PC-9 (cell line): ENCODE measurements at regions not wholly inside any gene's neighbourhood (a gene's known extent, or its start where the extent isn't known, plus 50 kb on each side); places are given as distances from the start of the nearest gene placed in this dataset.
A peak's percentile ranks its signal among the peaks of the same experiment; 100 is the strongest.

Source experiments
- BruUV-seq: library from RNA; stranded (reverse); fragments of 400-500 nt; replicated peaks from 2 replicates; lab custom pipeline; 2021; lab: Mats Ljungman, UMichigan
- CTCF ChIA-PET: fragments of 300-600 bp; sonication (Branson Sonifier 250); formaldehyde crosslinking; loops from one replicate; lab custom pipeline; 2022; ENCODE audit warnings: antibody characterized with exemption; lab: Charles Lee
- POLR2A ChIA-PET: fragments of 300-600 bp; sonication (Branson Sonifier 250); formaldehyde crosslinking; loops from one replicate; lab custom pipeline; 2022; ENCODE audit warnings: antibody characterized with exemption; ENCODE audit not compliant: unreplicated experiment; lab: Charles Lee
- DNase-seq, 2 experiments: peaks; one replicate each; pipeline versions ENCODE4 v3.0.0 to v3.0.0-alpha.2; 2015 to 2022; ENCODE audit warnings: mixed read lengths in 1 of 2
- H2AFZ ChIP-seq: fragments of 200-600 bp; sonication (generic); 2 replicates; pipeline ENCODE4 v1.8.1; 2017; ENCODE audit warnings: antibody characterized with exemption
- H3F3A ChIP-seq: fragments of 200-600 bp; sonication (generic); 2 replicates; pipeline ENCODE4 v1.8.1; 2017; ENCODE audit warnings: antibody characterized with exemption, mild to moderate bottlenecking, low read depth; ENCODE audit not compliant: insufficient read depth
- H3K27ac ChIP-seq: fragments of 200-600 bp; sonication (generic); 2 replicates; pipeline ENCODE4 v1.6.1; 2016; ENCODE audit warnings: mixed run types
- H3K27me3 ChIP-seq: fragments of 200-600 bp; sonication (generic); 2 replicates; pipeline ENCODE4 v1.6.1; 2016; ENCODE audit warnings: low read depth, mixed run types; ENCODE audit not compliant: insufficient read depth
- H3K36me3 ChIP-seq: fragments of 200-600 bp; sonication (generic); 2 replicates; pipeline ENCODE4 v1.6.1; 2016; ENCODE audit warnings: low read depth, mixed run types
- H3K4me1 ChIP-seq: fragments of 200-600 bp; sonication (generic); replicated peaks from 2 replicates; pipeline ENCODE4 v1.6.1; 2016; ENCODE audit warnings: mixed run types; ENCODE audit not compliant: insufficient read depth
- H3K4me2 ChIP-seq: fragments of 200-600 bp; sonication (generic); 2 replicates; pipeline ENCODE4 v1.6.1; 2017; ENCODE audit warnings: mixed run types
- H3K4me3 ChIP-seq: fragments of 200-600 bp; sonication (generic); 2 replicates; pipeline ENCODE4 v1.6.1; 2016; ENCODE audit warnings: mixed run types
- H3K79me2 ChIP-seq: fragments of 200-600 bp; sonication (generic); 2 replicates; pipeline ENCODE4 v1.6.1; 2017; ENCODE audit warnings: low read depth, mixed run types
- H3K9me2 ChIP-seq: fragments of 200-600 bp; sonication (generic); 2 replicates; pipeline ENCODE4 v1.8.1; 2017; ENCODE audit warnings: mild to moderate bottlenecking; ENCODE audit not compliant: insufficient read depth
- H3K9me3 ChIP-seq: fragments of 200-600 bp; sonication (generic); 2 replicates; pipeline ENCODE4 v1.8.1; 2016; ENCODE audit warnings: low read depth; ENCODE audit not compliant: insufficient read depth
- H4K20me1 ChIP-seq: fragments of 200-600 bp; sonication (generic); 2 replicates; pipeline ENCODE4 v1.8.1; 2017; ENCODE audit not compliant: insufficient read depth
- CTCF ChIP-seq: fragments of 200-600 bp; sonication (generic); conservative IDR thresholded peaks from 2 replicates; pipeline ENCODE4 v1.6.1; 2017; ENCODE audit warnings: mixed run types, antibody characterized with exemption, mild to moderate bottlenecking, moderate library complexity
- EZH2 ChIP-seq: fragments of 200-600 bp; sonication (generic); IDR thresholded peaks from 2 replicates; pipeline ENCODE4 v1.8.0; 2017; ENCODE audit warnings: antibody characterized with exemption, low read depth
- intact Hi-C: fragments of 100-400 bp; cut with micrococcal nuclease; formaldehyde crosslinking; loops from one replicate; pipeline ENCODE4 v1.10.0; 2022; ENCODE audit not compliant: unreplicated experiment

- Histone ChIP-seq H3K4me2 (no peak overlapping the region), H3F3A (no peaks in the 10 kb centered on the region), H3K27ac (no peak overlapping the region), H3K79me2 (no peaks in the 10 kb centered on the region), H4K20me1 (no peaks in the 10 kb centered on the region), H3K9me3 (no peaks in the 10 kb centered on the region), H3K27me3 (peaks cover 4% of the 10 kb centered on the region; the same call in 1 of the 2 replicates), H3K9me2 (no peaks in the 10 kb centered on the region), H3K4me3 (no peak overlapping the region), H3K36me3 (no peaks in the 10 kb centered on the region), H3K4me1 (peaks cover 6% of the 10 kb centered on the region; the same call in 1 of the 2 replicates), H2AFZ (no peak overlapping the region)
- no peak for DNase-seq
- POLR2A ChIA-PET, result interaction anchor here (0.6 kb wide), 1 partner anchor 183 kb away, joined by 11 read pairs; no protein-coding TSS in a partner anchor
- intact Hi-C loops, result loop anchor here (2.0 to 10.0 kb wide), 3 partner anchors 96 to 678 kb away; no protein-coding TSS in a partner anchor
- BruUV-seq, result no TSS peak
- TF ChIP-seq CTCF (no peak), EZH2 (no peak)
- CTCF ChIA-PET, result interaction anchor here (0.6 kb wide), 1 partner anchor 639 kb away, joined by 5 read pairs; no protein-coding TSS in a partner anchor
These were observed 298.8 kb downstream of the SP3 start for GRCh38 chr2:173666171-173666888.

GRCh38 chr2:173667014-173667413 is 298.2 kb downstream of the SP3 start:
- no peak for TF ChIP-seq EZH2
- no peak for TF ChIP-seq CTCF
- Histone ChIP-seq H3F3A (no peaks in the 10 kb centered on the region), H3K4me1 (peaks cover 6% of the 10 kb centered on the region; the same call in 1 of the 2 replicates), H3K27me3 (peaks cover 4% of the 10 kb centered on the region; the same call in 1 of the 2 replicates), H3K79me2 (no peaks in the 10 kb centered on the region), H3K9me3 (no peaks in the 10 kb centered on the region), H3K27ac (no peak overlapping the region), H3K4me3 (no peak overlapping the region), H3K4me2 (no peak overlapping the region), H3K9me2 (no peaks in the 10 kb centered on the region), H4K20me1 (no peaks in the 10 kb centered on the region), H3K36me3 (no peaks in the 10 kb centered on the region), H2AFZ (no peak overlapping the region)
- POLR2A ChIA-PET, result interaction anchor here (0.6 kb wide), 1 partner anchor 182 kb away, joined by 11 read pairs; no protein-coding TSS in a partner anchor
- no peak for DNase-seq
- intact Hi-C loops, result loop anchor here (1.0 to 10.0 kb wide), 4 partner anchors 96 to 678 kb away; no protein-coding TSS in a partner anchor
- CTCF ChIA-PET, result no interaction called here
- no TSS peak for BruUV-seq

- no peaks in the 10 kb centered on the region for H3K79me2 ChIP-seq
- no peak overlapping the region for H3K4me3 ChIP-seq
- no peaks in the 10 kb centered on the region for H3K9me3 ChIP-seq
- ChIA-PET POLR2A (interaction anchor here (0.6 kb wide), 1 partner anchor 217 kb away, joined by 4 read pairs; no protein-coding TSS in a partner anchor), CTCF (no interaction called here)
- H3K4me2 ChIP-seq, result no peak overlapping the region
- no peak overlapping the region for H3K27ac ChIP-seq
- H3K9me2 ChIP-seq, result no peaks in the 10 kb centered on the region
- H3K4me1 ChIP-seq, result peaks cover 6% of the 10 kb centered on the region; the same call in 1 of the 2 replicates
- intact Hi-C loops, result loop anchor here (1.0 to 10.0 kb wide), 4 partner anchors 97 to 677 kb away; no protein-coding TSS in a partner anchor
- no peaks in the 10 kb centered on the region for H4K20me1 ChIP-seq
- DNase-seq, result no peak
- TF ChIP-seq EZH2, result no peak
- TF ChIP-seq CTCF, result peak; percentile 26; the same call in 1 of the 2 replicates
- no peaks in the 10 kb centered on the region for H3F3A ChIP-seq
- peaks cover 4% of the 10 kb centered on the region; the same call in 1 of the 2 replicates for H3K27me3 ChIP-seq
- BruUV-seq, result no TSS peak
- H2AFZ ChIP-seq, result no peak overlapping the region
- H3K36me3 ChIP-seq, result no peaks in the 10 kb centered on the region
These were observed 297.8 kb downstream of the SP3 start for GRCh38 chr2:173667415-173667814.
